Spleen (tissue), 7 donors: ENCODE measurements at regions not wholly inside any gene's neighbourhood (a gene's known extent, or its start where the extent isn't known, plus 50 kb on each side); places are given as distances from the start of the nearest gene placed in this dataset.

Source experiments
- POLR2A ChIP-seq, 3 donors: fragments of 450-650 bp; IDR thresholded peaks; one replicate each; pipeline ENCODE4 v1.5.1; 2017; ENCODE audit warnings: antibody characterized with exemption in 3 of 3, mild to moderate bottlenecking in 1 of 3
- POLR2AphosphoS5 ChIP-seq, 3 donors: sonication (generic); formaldehyde crosslinking; IDR thresholded peaks; one replicate each; pipeline ENCODE4 v1.5.1; 2017; ENCODE audit warnings: antibody characterized with exemption in 3 of 3
- TF ChIP-seq, protein P1 (sequence below), 11 experiments: fragments of 200-600 bp in 7 of 11; fragments of 450-650 bp in 4 of 11; sonication (generic) in 4 of 11; IDR thresholded peaks in 8 of 11; conservative IDR thresholded peaks in 3 of 11; 1 replicate in 7 of 11; 2 replicates in 4 of 11; pipeline versions ENCODE4 v1.4.0 to v1.8.0; 2016 to 2021; ENCODE audit warnings: antibody characterized with exemption in 11 of 11, inconsistent platforms in 4 of 11, mild to moderate bottlenecking in 1 of 11
- donor health status: DM: no; HTN: no; CAD: no; lungs with moderate emphysema.
- donor health status: DM: no; HTN: no; CAD: no.
- donor health status: DM: no; HTN: no; CAD: no.

DNA sequence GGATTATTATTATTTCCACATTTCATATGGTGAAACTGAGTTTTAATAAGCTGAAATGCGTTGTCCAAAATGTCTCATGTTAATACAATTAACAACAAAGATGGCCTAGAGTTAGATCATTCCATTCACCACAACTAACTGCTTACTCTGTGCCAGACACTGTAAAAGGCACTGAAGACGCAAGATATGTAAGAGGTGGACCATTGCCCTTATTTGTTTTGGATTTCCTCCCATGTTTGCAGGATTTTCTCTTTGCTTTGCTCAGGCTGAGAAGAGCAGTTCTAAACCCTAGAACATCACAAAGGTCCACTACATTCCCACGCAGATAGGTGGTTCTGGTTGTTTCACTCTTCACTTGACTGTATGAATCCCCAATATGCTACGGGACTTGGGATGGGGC, 324.4 kb upstream of the KITLG start:
- TF ChIP-seq, protein P1, sequence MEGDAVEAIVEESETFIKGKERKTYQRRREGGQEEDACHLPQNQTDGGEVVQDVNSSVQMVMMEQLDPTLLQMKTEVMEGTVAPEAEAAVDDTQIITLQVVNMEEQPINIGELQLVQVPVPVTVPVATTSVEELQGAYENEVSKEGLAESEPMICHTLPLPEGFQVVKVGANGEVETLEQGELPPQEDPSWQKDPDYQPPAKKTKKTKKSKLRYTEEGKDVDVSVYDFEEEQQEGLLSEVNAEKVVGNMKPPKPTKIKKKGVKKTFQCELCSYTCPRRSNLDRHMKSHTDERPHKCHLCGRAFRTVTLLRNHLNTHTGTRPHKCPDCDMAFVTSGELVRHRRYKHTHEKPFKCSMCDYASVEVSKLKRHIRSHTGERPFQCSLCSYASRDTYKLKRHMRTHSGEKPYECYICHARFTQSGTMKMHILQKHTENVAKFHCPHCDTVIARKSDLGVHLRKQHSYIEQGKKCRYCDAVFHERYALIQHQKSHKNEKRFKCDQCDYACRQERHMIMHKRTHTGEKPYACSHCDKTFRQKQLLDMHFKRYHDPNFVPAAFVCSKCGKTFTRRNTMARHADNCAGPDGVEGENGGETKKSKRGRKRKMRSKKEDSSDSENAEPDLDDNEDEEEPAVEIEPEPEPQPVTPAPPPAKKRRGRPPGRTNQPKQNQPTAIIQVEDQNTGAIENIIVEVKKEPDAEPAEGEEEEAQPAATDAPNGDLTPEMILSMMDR (IDR thresholded peaks at IDR 0.05 in 8 of 11, conservative IDR thresholded peaks at IDR 0.05 in 3 of 11) = no peak
- TF ChIP-seq POLR2A (IDR thresholded peaks at IDR 0.05) (no peak), POLR2AphosphoS5 (IDR thresholded peaks at IDR 0.05) (no peak)
